Type B pancreatic cell (in vitro differentiated cells): ENCODE measurements at regions not wholly inside any gene's neighbourhood (a gene's known extent, or its start where the extent isn't known, plus 50 kb on each side); places are given as distances from the start of the nearest gene placed in this dataset.
"Not testable (repeated sequence)": the region's sequence is repeated elsewhere in the genome, so short reads cannot be mapped to it uniquely, and the experiment has no call there.

Experiments
- DNase-seq: peaks from one replicate; pipeline ENCODE4 v3.0.0; 2021; ENCODE audit warnings: mixed read lengths; ENCODE audit not compliant: unreplicated experiment; ENCODE audit errors: extremely low spot score
- H3K27ac Mint-ChIP-seq: 2 replicates; pipeline ENCODE4 v1.8.0; 2021; ENCODE audit warnings: mild to moderate bottlenecking, mixed read lengths
- H3K27me3 Mint-ChIP-seq: 2 replicates; pipeline ENCODE4 v1.8.0; 2021; ENCODE audit warnings: mixed read lengths
- H3K36me3 Mint-ChIP-seq: 2 replicates; pipeline ENCODE4 v1.8.0; 2021; ENCODE audit warnings: mixed read lengths
- H3K4me1 Mint-ChIP-seq: one replicate; pipeline ENCODE4 v1.8.0; 2021; ENCODE audit warnings: mixed read lengths; ENCODE audit not compliant: unreplicated experiment
- H3K4me3 Mint-ChIP-seq: 2 replicates; pipeline ENCODE4 v1.8.0; 2021; ENCODE audit warnings: mild to moderate bottlenecking, mixed read lengths
- H3K9me3 Mint-ChIP-seq: 2 replicates; pipeline ENCODE4 v1.8.0; 2021; ENCODE audit warnings: mixed read lengths
- TF ChIP-seq, protein P1 (sequence below): fragments of 200-600 bp; sonication (generic); conservative IDR thresholded peaks from 2 replicates; pipeline ENCODE4 v1.5.0; 2021; ENCODE audit warnings: antibody characterized with exemption, mild to moderate bottlenecking

DNA sequence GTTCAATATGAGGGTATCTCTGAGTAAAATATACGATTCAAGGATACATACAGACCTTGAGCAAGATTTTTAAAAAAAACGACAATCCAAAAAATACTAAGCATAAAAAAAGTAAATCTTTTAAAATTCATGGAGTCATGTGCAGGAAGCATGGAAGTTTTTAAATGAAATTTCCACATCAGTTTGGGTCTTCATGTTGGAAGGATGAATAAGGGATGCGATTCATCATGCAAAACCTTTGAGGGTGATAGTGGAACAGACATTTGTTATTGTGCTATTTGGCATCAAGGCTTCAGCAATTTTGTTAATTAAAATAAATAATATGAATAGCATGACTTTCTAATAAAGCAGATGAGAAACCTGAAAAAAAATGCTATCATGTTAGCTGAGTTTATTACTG is 815.0 kb upstream of the PCDH10 start:
- Mint-ChIP-seq H3K4me1 (no peaks in the 10 kb centered on the region), H3K9me3 (no peaks in the 10 kb centered on the region), H3K4me3 (no peak overlapping the region), H3K27ac (no peak overlapping the region), H3K27me3 (no peaks in the 10 kb centered on the region), H3K36me3 (no peaks in the 10 kb centered on the region)
- TF ChIP-seq, protein P1, sequence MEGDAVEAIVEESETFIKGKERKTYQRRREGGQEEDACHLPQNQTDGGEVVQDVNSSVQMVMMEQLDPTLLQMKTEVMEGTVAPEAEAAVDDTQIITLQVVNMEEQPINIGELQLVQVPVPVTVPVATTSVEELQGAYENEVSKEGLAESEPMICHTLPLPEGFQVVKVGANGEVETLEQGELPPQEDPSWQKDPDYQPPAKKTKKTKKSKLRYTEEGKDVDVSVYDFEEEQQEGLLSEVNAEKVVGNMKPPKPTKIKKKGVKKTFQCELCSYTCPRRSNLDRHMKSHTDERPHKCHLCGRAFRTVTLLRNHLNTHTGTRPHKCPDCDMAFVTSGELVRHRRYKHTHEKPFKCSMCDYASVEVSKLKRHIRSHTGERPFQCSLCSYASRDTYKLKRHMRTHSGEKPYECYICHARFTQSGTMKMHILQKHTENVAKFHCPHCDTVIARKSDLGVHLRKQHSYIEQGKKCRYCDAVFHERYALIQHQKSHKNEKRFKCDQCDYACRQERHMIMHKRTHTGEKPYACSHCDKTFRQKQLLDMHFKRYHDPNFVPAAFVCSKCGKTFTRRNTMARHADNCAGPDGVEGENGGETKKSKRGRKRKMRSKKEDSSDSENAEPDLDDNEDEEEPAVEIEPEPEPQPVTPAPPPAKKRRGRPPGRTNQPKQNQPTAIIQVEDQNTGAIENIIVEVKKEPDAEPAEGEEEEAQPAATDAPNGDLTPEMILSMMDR, result no peak
- no peak for DNase-seq

DNA sequence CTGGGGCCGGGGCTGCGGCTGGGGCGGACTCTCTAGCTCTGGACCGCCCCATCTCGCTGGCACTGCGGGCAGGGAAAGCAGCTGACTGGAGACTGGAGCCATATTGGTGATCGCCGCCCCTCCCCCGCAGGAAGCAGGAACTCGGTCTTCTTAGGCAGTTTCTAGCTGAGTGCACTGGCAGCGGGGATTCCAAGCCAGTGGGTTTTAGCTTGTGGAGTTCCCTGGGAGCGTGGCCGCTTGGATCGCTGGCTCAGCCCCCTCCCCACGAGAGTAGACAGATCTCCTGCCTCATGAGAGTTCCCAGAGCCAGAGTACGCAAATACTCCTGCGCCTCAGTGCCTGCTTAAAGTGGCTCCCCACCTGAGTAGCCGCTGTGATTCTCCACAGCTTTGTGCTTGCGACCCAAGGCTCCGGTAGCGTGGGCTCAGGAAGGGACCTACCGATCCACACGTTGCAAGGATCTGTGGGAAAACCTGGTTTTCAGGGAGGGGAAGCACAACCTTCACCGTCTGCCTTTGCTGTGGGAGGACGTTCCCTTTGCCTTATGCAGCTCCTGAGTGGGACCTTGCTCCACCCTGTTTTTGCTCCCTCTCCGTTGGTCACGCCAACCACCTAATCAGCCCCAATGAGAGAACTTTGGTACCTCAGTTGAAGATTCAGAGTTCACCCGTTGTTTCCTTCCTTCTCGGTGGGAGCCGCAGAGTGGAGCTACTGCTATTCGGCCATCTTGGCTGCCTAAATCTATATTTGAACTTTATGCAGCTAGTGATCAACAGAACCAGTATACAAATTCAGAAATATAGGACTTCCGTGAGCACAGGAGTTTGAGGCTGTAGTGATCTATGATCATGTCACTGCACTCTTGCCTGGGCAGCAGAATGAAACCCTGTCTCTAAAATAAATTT is 803.9 kb upstream of the PCDH10 start:
- no peaks in the 10 kb centered on the region for H3K9me3 Mint-ChIP-seq
- no peak overlapping the region for H3K4me3 Mint-ChIP-seq
- no peak for DNase-seq
- no peaks in the 10 kb centered on the region for H3K36me3 Mint-ChIP-seq
- no peak overlapping the region for H3K27ac Mint-ChIP-seq
- TF ChIP-seq, protein P1, result no peak
- H3K27me3 Mint-ChIP-seq, result no peaks in the 10 kb centered on the region
- H3K4me1 Mint-ChIP-seq, result no peaks in the 10 kb centered on the region

GRCh38 chr4:132346016-132346415 is 803.1 kb upstream of the PCDH10 start:
- H3K9me3 Mint-ChIP-seq, result no peaks in the 10 kb centered on the region
- no peaks in the 10 kb centered on the region for H3K27me3 Mint-ChIP-seq
- no peak overlapping the region for H3K27ac Mint-ChIP-seq
- no peak for DNase-seq
- no peaks in the 10 kb centered on the region for H3K4me1 Mint-ChIP-seq
- TF ChIP-seq, protein P1, result no peak
- H3K4me3 Mint-ChIP-seq, result no peak overlapping the region
- H3K36me3 Mint-ChIP-seq, result no peaks in the 10 kb centered on the region

DNA sequence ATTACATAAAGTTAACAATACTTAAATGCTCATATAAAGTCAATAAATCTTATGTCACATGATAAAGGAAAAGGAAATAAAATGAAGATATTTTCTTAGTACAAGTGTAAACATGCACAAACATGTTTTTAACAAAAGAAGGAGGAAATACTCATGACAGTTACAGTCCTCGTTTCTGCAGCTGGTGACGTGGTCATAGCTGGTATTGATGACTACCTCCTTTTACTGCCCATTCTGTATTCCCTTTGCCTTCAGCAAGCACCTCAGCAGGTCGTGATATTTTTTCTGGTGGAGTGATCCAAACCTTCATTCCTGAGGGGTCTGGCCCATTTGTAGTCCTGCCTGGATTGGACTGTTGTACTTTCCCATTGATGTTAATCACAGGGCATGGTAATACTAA is 797.5 kb upstream of the PCDH10 start:
- not testable (repeated sequence) for H3K4me1 Mint-ChIP-seq, H3K9me3 Mint-ChIP-seq, H3K4me3 Mint-ChIP-seq, H3K27me3 Mint-ChIP-seq, H3K36me3 Mint-ChIP-seq, DNase-seq, H3K27ac Mint-ChIP-seq

- TF ChIP-seq, protein P1, result no peak
- H3K4me3 Mint-ChIP-seq, result no peak overlapping the region
- no peaks in the 10 kb centered on the region for H3K4me1 Mint-ChIP-seq
- no peak for DNase-seq
- no peaks in the 10 kb centered on the region for H3K27me3 Mint-ChIP-seq
- no peaks in the 10 kb centered on the region for H3K36me3 Mint-ChIP-seq
- no peaks in the 10 kb centered on the region for H3K9me3 Mint-ChIP-seq
- H3K27ac Mint-ChIP-seq, result no peak overlapping the region
Measured at GRCh38 chr4:132382243-132382642, 766.9 kb upstream of the PCDH10 start.

DNA sequence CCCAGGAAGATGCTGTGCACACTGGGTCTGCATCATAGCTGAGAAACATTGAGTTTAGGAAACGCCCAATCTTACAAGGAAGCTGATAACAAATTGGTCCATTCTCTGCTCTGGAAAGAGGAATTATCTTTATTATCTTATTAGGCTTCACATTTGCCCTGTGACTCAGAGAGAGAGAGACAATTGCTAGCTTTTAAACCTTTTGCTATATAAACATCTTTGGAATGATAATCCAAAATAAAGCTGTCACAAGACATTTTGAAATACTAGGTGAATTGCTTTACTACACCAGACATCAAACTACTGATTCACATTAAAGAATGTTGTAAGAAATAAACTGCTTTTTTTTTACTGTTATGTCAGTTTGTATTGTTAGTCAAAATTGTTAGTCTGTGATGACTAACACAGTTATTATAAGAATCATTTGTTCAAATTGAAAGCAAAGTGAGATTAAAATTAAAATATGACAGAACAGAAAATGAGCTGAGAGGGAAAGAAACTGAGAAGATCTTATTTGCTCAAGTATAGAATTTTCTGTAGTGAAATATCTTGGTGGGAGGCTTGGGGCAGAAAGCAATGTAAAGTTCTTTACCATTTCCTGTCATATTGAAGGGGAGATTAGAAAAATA is 765.4 kb upstream of the PCDH10 start:
- H3K27me3 Mint-ChIP-seq, result no peaks in the 10 kb centered on the region
- DNase-seq, result no peak
- no peak overlapping the region for H3K27ac Mint-ChIP-seq
- H3K36me3 Mint-ChIP-seq, result no peaks in the 10 kb centered on the region
- no peaks in the 10 kb centered on the region for H3K9me3 Mint-ChIP-seq
- H3K4me3 Mint-ChIP-seq, result no peak overlapping the region
- no peaks in the 10 kb centered on the region for H3K4me1 Mint-ChIP-seq
- TF ChIP-seq, protein P1, result no peak
